HEK293 (cell line): ENCODE measurements at regions not wholly inside any gene's neighbourhood (a gene's known extent, or its start where the extent isn't known, plus 50 kb on each side); places are given as distances from the start of the nearest gene placed in this dataset.

ENCODE experiments used
- CTCF ChIP-seq: fragments of 450-650 bp; formaldehyde crosslinking; IDR thresholded peaks from 2 replicates; pipeline ENCODE4 v1.5.1; 2016; ENCODE audit warnings: missing biosample characterization, missing genetic modification characterization
- ZNF645 ChIP-seq: fragments of 450-650 bp; formaldehyde crosslinking; IDR thresholded peaks from 2 replicates; pipeline ENCODE4; 2016; ENCODE audit warnings: missing biosample characterization, missing genetic modification characterization
- ZNF747 ChIP-seq: fragments of 450-650 bp; formaldehyde crosslinking; IDR thresholded peaks from 2 replicates; pipeline ENCODE4 v1.5.1; 2016; ENCODE audit warnings: missing biosample characterization, missing genetic modification characterization
- ZNF785 ChIP-seq: fragments of 450-650 bp; formaldehyde crosslinking; IDR thresholded peaks from 2 replicates; pipeline ENCODE4 v1.5.1; 2016; ENCODE audit warnings: missing biosample characterization, missing genetic modification characterization

GRCh38 chr6:140537211-140537610 is 1162.8 kb upstream of the CITED2 start:
- TF ChIP-seq ZNF747 (tag by site-specific recombination) (no peak), CTCF (tag by site-specific recombination) (no peak), ZNF645 (tag by site-specific recombination) (no peak), ZNF785 (tag by site-specific recombination) (no peak)
